ENCODE measurements at regions not wholly inside any gene's neighbourhood (a gene's known extent, or its start where the extent isn't known, plus 50 kb on each side); places are given as distances from the start of the nearest gene placed in this dataset.

DNA sequence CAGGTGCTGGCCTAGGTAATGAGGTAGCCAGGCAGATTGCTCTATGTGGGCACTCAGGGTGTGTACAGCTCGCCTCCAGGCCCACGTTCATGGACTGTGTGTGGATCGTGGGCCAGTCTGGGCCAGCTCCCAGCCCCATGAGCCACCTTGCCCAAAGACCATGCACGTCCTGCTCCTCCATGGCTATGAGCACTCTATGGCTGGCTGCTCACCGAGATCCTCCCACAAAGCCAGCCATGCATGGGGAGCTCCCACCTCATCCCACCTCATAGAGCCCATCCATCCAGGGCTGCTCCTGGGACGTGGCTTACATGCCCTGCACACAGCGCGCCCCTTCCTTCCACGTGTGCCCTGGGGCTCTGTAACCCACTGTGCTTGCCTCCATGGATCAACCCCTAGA, 262.5 kb upstream of the IRX1 start:
- H3K79me2 ChIP-seq (ENCODE audit: control insufficient read depth, insufficient read depth, low read length), result no peaks in the 10 kb centered on the region
- Mint-ChIP-seq H3K9me3 (ENCODE audit: insufficient read depth) (no peaks in the 10 kb centered on the region), H3K27ac (no peak overlapping the region), H3K4me3 (no peak overlapping the region), H3K27me3 (no peaks in the 10 kb centered on the region), H3K4me1 (no peaks in the 10 kb centered on the region)
- H3K9me3 ChIP-seq (ENCODE audit: control extremely low read depth in 1 of 3, control insufficient read depth in 2 of 3, insufficient read depth in 1 of 3, low read length in 2 of 3), result peaks cover 0 to 51% (median 0%) of the 10 kb centered on the region in 3 donors
- no peak for ATAC-seq (ENCODE audit: low read depth)
- no peaks in the 10 kb centered on the region for H4K20me1 ChIP-seq (ENCODE audit: control insufficient read depth, insufficient read depth, low read length, poor library complexity, severe bottlenecking)
- H3K27me3 ChIP-seq (replicated peaks in 1 of 4; ENCODE audit: control extremely low read depth in 1 of 4, control insufficient read depth in 3 of 4, insufficient read depth in 4 of 4, low read length in 3 of 4), result no peaks in the 10 kb centered on the region
- intact Hi-C loops (cut with micrococcal nuclease), result no loop called here
- no peak overlapping the region for H3K27ac ChIP-seq (ENCODE audit: low read length in 2 of 2)
- H3K9ac ChIP-seq (ENCODE audit: low read length), result no peak overlapping the region
- WGBS (ENCODE audit: insufficient coverage), result 87% methylated on average over 9 of the region's 9 CpGs
- DNase-seq, result no peak
- CTCF ChIA-PET, result no interaction called here
- H3K4me1 ChIP-seq (ENCODE audit: control insufficient read depth in 2 of 2, insufficient read depth in 2 of 2, low read length in 2 of 2), result no peaks in the 10 kb centered on the region
- TF ChIP-seq CTCF (IDR thresholded peaks at IDR 0.05), result no peak
- TF ChIP-seq EZH2 (IDR thresholded peaks at IDR 0.05; ENCODE audit: borderline replicate concordance, insufficient read depth, low read depth, low read length, poor library complexity, severe bottlenecking), result no peak
- H2AFZ ChIP-seq (ENCODE audit: insufficient read depth, low read depth, low read length, poor library complexity, severe bottlenecking), result no peak overlapping the region
- no peak overlapping the region for H3K4me2 ChIP-seq (replicated peaks; ENCODE audit: low read depth, low read length, poor library complexity, severe bottlenecking)
- no peaks in the 10 kb centered on the region for H3K36me3 ChIP-seq (replicated peaks in 1 of 2; ENCODE audit: control extremely low read depth in 1 of 2, control insufficient read depth in 1 of 2, extremely low read depth in 1 of 2, insufficient read depth in 2 of 2, low read length in 1 of 2)
- H3K4me3 ChIP-seq (ENCODE audit: control extremely low read depth in 1 of 5, extremely low read depth in 1 of 5, insufficient read depth in 1 of 5, low read depth in 2 of 5, low read length in 4 of 5), result no peak overlapping the region
- POLR2A ChIA-PET, result no interaction called here

GRCh38 chr5:3331819-3332218, 263.8 kb upstream of the IRX1 start:
- Mint-ChIP-seq H3K4me1 (no peaks in the 10 kb centered on the region), H3K4me3 (no peak overlapping the region), H3K9me3 (ENCODE audit: insufficient read depth) (peaks cover 1% of the 10 kb centered on the region), H3K27ac (no peak overlapping the region), H3K27me3 (no peaks in the 10 kb centered on the region)
- H2AFZ ChIP-seq (ENCODE audit: insufficient read depth, low read depth, low read length, poor library complexity, severe bottlenecking), result no peak overlapping the region
- CTCF ChIA-PET, result no interaction called here
- H3K27me3 ChIP-seq (replicated peaks in 1 of 4; ENCODE audit: control extremely low read depth in 1 of 4, control insufficient read depth in 3 of 4, insufficient read depth in 4 of 4, low read length in 3 of 4), result no peaks in the 10 kb centered on the region
- H3K4me3 ChIP-seq (ENCODE audit: control extremely low read depth in 1 of 5, extremely low read depth in 1 of 5, insufficient read depth in 1 of 5, low read depth in 2 of 5, low read length in 4 of 5), result no peak overlapping the region
- H3K9me3 ChIP-seq (ENCODE audit: control extremely low read depth in 1 of 3, control insufficient read depth in 2 of 3, insufficient read depth in 1 of 3, low read length in 2 of 3), result peaks cover 0 to 52% (median 0%) of the 10 kb centered on the region in 3 donors
- H3K27ac ChIP-seq (ENCODE audit: low read length in 2 of 2), result no peak overlapping the region
- intact Hi-C loops (cut with micrococcal nuclease), result no loop called here
- H4K20me1 ChIP-seq (ENCODE audit: control insufficient read depth, insufficient read depth, low read length, poor library complexity, severe bottlenecking), result no peaks in the 10 kb centered on the region
- 94% methylated on average over 6 of the region's 6 CpGs for WGBS (ENCODE audit: insufficient coverage)
- DNase-seq (no peak), ATAC-seq (ENCODE audit: low read depth) (no peak)
- TF ChIP-seq CTCF (IDR thresholded peaks at IDR 0.05) (no peak), EZH2 (IDR thresholded peaks at IDR 0.05; ENCODE audit: borderline replicate concordance, insufficient read depth, low read depth, low read length, poor library complexity, severe bottlenecking) (no peak)
- no peaks in the 10 kb centered on the region for H3K36me3 ChIP-seq (replicated peaks in 1 of 2; ENCODE audit: control extremely low read depth in 1 of 2, control insufficient read depth in 1 of 2, extremely low read depth in 1 of 2, insufficient read depth in 2 of 2, low read length in 1 of 2)
- H3K4me1 ChIP-seq (ENCODE audit: control insufficient read depth in 2 of 2, insufficient read depth in 2 of 2, low read length in 2 of 2), result no peaks in the 10 kb centered on the region
- no peak overlapping the region for H3K9ac ChIP-seq (ENCODE audit: low read length)
- POLR2A ChIA-PET, result no interaction called here
- H3K79me2 ChIP-seq (ENCODE audit: control insufficient read depth, insufficient read depth, low read length), result no peaks in the 10 kb centered on the region
- H3K4me2 ChIP-seq (replicated peaks; ENCODE audit: low read depth, low read length, poor library complexity, severe bottlenecking), result no peak overlapping the region
